IMR-90 (cell line): ENCODE measurements at regions not wholly inside any gene's neighbourhood (a gene's known extent, or its start where the extent isn't known, plus 50 kb on each side); places are given as distances from the start of the nearest gene placed in this dataset.

Experiments used
- ATAC-seq: fragments of 200-7000 bp; cut with Tn5 transposase; 2 replicates; pipeline ENCODE4 v1.9.1; 2020; ENCODE audit warnings: low read depth, mild to moderate bottlenecking, moderate library complexity
- BruUV-seq: library from RNA; stranded (reverse); fragments of 400-500 nt; replicated peaks from 2 replicates; lab custom pipeline; 2021; lab: Mats Ljungman, UMichigan
- CTCF ChIA-PET: fragments of 300-600 bp; formaldehyde crosslinking; extraction: SDS; loops from one replicate; lab custom pipeline; 2021; ENCODE audit warnings: antibody characterized with exemption; lab: Yijun Ruan, JAX
- POLR2A ChIA-PET: fragments of 300-600 bp; sonication (Branson Sonifier 250); formaldehyde crosslinking; loops from one replicate; lab custom pipeline; 2022; ENCODE audit warnings: antibody characterized with exemption; ENCODE audit not compliant: unreplicated experiment; lab: Charles Lee
- DNase-seq: peaks from one replicate; pipeline ENCODE4 v3.0.0; 2013
- H2AFZ ChIP-seq: replicated peaks from 2 replicates; pipeline ENCODE3; 2013; ENCODE audit warnings: low read length, mild to moderate bottlenecking; ENCODE audit not compliant: poor library complexity
- H2AK5ac ChIP-seq: 2 replicates; pipeline ENCODE4 v1.6.1; 2013; ENCODE audit warnings: low read depth, low read length, inconsistent platforms
- H2AK9ac ChIP-seq: replicated peaks from 2 replicates; pipeline ENCODE3; 2013; ENCODE audit warnings: mild to moderate bottlenecking, low read depth, low read length, moderate library complexity; ENCODE audit not compliant: poor library complexity
- H2BK120ac ChIP-seq: 2 replicates; pipeline ENCODE4 v1.6.1; 2013; ENCODE audit warnings: low read depth, low read length, inconsistent platforms
- H2BK15ac ChIP-seq: 3 replicates; pipeline ENCODE4 v1.6.1; 2013; ENCODE audit warnings: low read depth, low read length, inconsistent platforms
- H2BK20ac ChIP-seq: 2 replicates; pipeline ENCODE4 v1.6.1; 2013; ENCODE audit warnings: low read depth, mild to moderate bottlenecking, inconsistent platforms, low read length, moderate library complexity
- H2BK5ac ChIP-seq: 2 replicates; pipeline ENCODE4 v1.6.1; 2013; ENCODE audit warnings: mild to moderate bottlenecking, low read depth, low read length, inconsistent platforms; ENCODE audit not compliant: poor library complexity, severe bottlenecking
- H3K14ac ChIP-seq: replicated peaks from 2 replicates; pipeline ENCODE4 v1.6.1; 2013; ENCODE audit warnings: low read depth, low read length, inconsistent platforms
- H3K18ac ChIP-seq: 2 replicates; pipeline ENCODE4 v1.6.1; 2013; ENCODE audit warnings: low read depth, low read length, control low read depth
- H3K23ac ChIP-seq: 2 replicates; pipeline ENCODE4 v1.6.1; 2013; ENCODE audit warnings: low read depth, low read length, inconsistent platforms
- H3K27ac ChIP-seq: 2 replicates; pipeline ENCODE4 v1.5.1; 2013; ENCODE audit warnings: mild to moderate bottlenecking, control low read depth, low read length; ENCODE audit not compliant: insufficient read depth
- H3K27me3 ChIP-seq: 2 replicates; pipeline ENCODE4 v1.6.1; 2013; ENCODE audit warnings: low read length; ENCODE audit not compliant: control insufficient read depth, insufficient read depth
- H3K36me3 ChIP-seq: 2 replicates; pipeline ENCODE4 v1.6.1; 2013; ENCODE audit warnings: low read length, mixed read lengths; ENCODE audit not compliant: control insufficient read depth, insufficient read depth
- H3K4ac ChIP-seq: 2 replicates; pipeline ENCODE4 v1.6.1; 2013; ENCODE audit warnings: low read depth, low read length, inconsistent platforms
- H3K4me1 ChIP-seq: 2 replicates; pipeline ENCODE4 v1.6.1; 2013; ENCODE audit warnings: low read length, mixed read lengths; ENCODE audit not compliant: control insufficient read depth, insufficient read depth
- H3K4me2 ChIP-seq: 2 replicates; pipeline ENCODE4 v1.6.1; 2013; ENCODE audit warnings: low read depth, mild to moderate bottlenecking, control low read depth, low read length, moderate library complexity
- H3K4me3 ChIP-seq: 2 replicates; pipeline ENCODE4 v1.5.1; 2013; ENCODE audit warnings: low read depth, mild to moderate bottlenecking, control low read depth, low read length, moderate library complexity; ENCODE audit not compliant: insufficient read depth
- H3K56ac ChIP-seq: 2 replicates; pipeline ENCODE4 v1.6.1; 2013; ENCODE audit warnings: low read length, inconsistent platforms; ENCODE audit not compliant: insufficient read depth; ENCODE audit errors: extremely low read depth
- H3K79me1 ChIP-seq, 2 experiments: 2 replicates each; pipeline ENCODE4 v1.6.1; 2013; ENCODE audit warnings: low read length in 2 of 2, inconsistent platforms in 1 of 2, low read depth in 1 of 2
- H3K9ac ChIP-seq: 2 replicates; pipeline ENCODE4 v1.6.1; 2013; ENCODE audit warnings: low read depth, low read length, control low read depth
- H3K9me1 ChIP-seq: 2 replicates; pipeline ENCODE4 v1.6.1; 2013; ENCODE audit warnings: low read length, inconsistent platforms; ENCODE audit not compliant: insufficient read depth
- H3K9me3 ChIP-seq: 2 replicates; pipeline ENCODE4 v1.6.1; 2013; ENCODE audit warnings: low read length; ENCODE audit not compliant: control insufficient read depth, insufficient read depth
- H4K20me1 ChIP-seq: 2 replicates; pipeline ENCODE4 v1.6.1; 2013; ENCODE audit warnings: low read length, inconsistent platforms; ENCODE audit not compliant: insufficient read depth
- H4K5ac ChIP-seq: 2 replicates; pipeline ENCODE4 v1.6.1; 2013; ENCODE audit warnings: mild to moderate bottlenecking, low read depth, low read length, control low read depth
- H4K8ac ChIP-seq, 2 experiments: 2 replicates each; pipeline ENCODE4 v1.6.1; 2013; ENCODE audit warnings: low read depth in 2 of 2, low read length in 2 of 2, control low read depth in 1 of 2, inconsistent platforms in 1 of 2
- H4K91ac ChIP-seq: 2 replicates; pipeline ENCODE4 v1.6.1; 2013; ENCODE audit warnings: low read depth, low read length, inconsistent platforms; ENCODE audit not compliant: insufficient read depth
- BHLHE40 ChIP-seq: fragments of 150-350 bp; IDR thresholded peaks from 2 replicates; pipeline ENCODE4 v1.6.1; 2016; ENCODE audit warnings: mild to moderate bottlenecking, low read depth, low read length
- CHD1 ChIP-seq: IDR thresholded peaks from 2 replicates; pipeline ENCODE4 v1.6.1; 2012; ENCODE audit warnings: low read depth, low read length, improper control_type of control experiment
- FOS ChIP-seq: fragments of 150-350 bp; IDR thresholded peaks from 2 replicates; pipeline ENCODE4 v1.6.1; 2016; ENCODE audit warnings: low read depth, low read length
- MAFK ChIP-seq: IDR thresholded peaks from 2 replicates; pipeline ENCODE4 v1.6.1; 2012; ENCODE audit warnings: low read depth, low read length, improper control_type of control experiment
- MAZ ChIP-seq: IDR thresholded peaks from 2 replicates; pipeline ENCODE4 v1.6.1; 2012; ENCODE audit warnings: low read depth, mild to moderate bottlenecking, low read length, improper control_type of control experiment, moderate library complexity, borderline replicate concordance
- MXI1 ChIP-seq: IDR thresholded peaks from 2 replicates; pipeline ENCODE4 v1.6.1; 2012; ENCODE audit warnings: low read depth, mild to moderate bottlenecking, low read length, moderate library complexity, borderline replicate concordance
- NFE2L2 ChIP-seq: fragments of 150-350 bp; IDR thresholded peaks from 2 replicates; pipeline ENCODE4 v1.6.1; 2016; ENCODE audit warnings: low read depth, mild to moderate bottlenecking, low read length
- POLR2A ChIP-seq: IDR thresholded peaks from 2 replicates; pipeline ENCODE4 v1.6.1; 2012; ENCODE audit warnings: mild to moderate bottlenecking, low read depth, low read length
- RAD21 ChIP-seq: IDR thresholded peaks from 2 replicates; pipeline ENCODE4 v1.6.1; 2012; ENCODE audit warnings: low read length, improper control_type of control experiment
- RCOR1 ChIP-seq: IDR thresholded peaks from 2 replicates; pipeline ENCODE4 v1.6.1; 2012; ENCODE audit warnings: mild to moderate bottlenecking, low read length, improper control_type of control experiment; ENCODE audit not compliant: insufficient replicate concordance
- RFX5 ChIP-seq: IDR thresholded peaks from 2 replicates; pipeline ENCODE4 v1.8.0; 2012; ENCODE audit warnings: low read depth, mild to moderate bottlenecking, low read length, moderate library complexity
- SMC3 ChIP-seq: fragments of 150-350 bp; IDR thresholded peaks from 2 replicates; pipeline ENCODE4 v1.6.1; 2016; ENCODE audit warnings: low read depth, mild to moderate bottlenecking, antibody characterized with exemption, low read length, moderate library complexity
- USF2 ChIP-seq: fragments of 150-350 bp; IDR thresholded peaks from 2 replicates; pipeline ENCODE4 v1.6.1; 2017; ENCODE audit warnings: mild to moderate bottlenecking, antibody characterized with exemption, low read length, low read depth
- WGBS, 2 experiments: methylation state at CpG; one replicate each; pipeline versions ENCODE4 v1.1.5 to v1.1.7; 2013; ENCODE audit warnings: missing lambda C conversion rate in 2 of 2; ENCODE audit not compliant: insufficient read length in 1 of 2; ENCODE audit errors: extremely low coverage in 2 of 2; 5-methylcytosine and 5-hydroxymethylcytosine counted together
- dilution Hi-C: fragments of 300-500 bp; cut with HindIII; formaldehyde crosslinking; loops from one replicate; pipeline ENCODE4 v1.14.3; 2018; ENCODE audit warnings: low sequenced_read_pairs; ENCODE audit not compliant: unreplicated experiment
- in situ Hi-C: fragments of 300-500 bp; cut with MboI; formaldehyde crosslinking; loops from 3 replicates; pipeline ENCODE4 v1.14.3; 2019; ENCODE audit warnings: low sequenced_read_pairs, inconsistent platforms, mixed read lengths
- intact Hi-C: fragments of 100-400 bp; cut with micrococcal nuclease; formaldehyde crosslinking; loops from 2 replicates; pipeline ENCODE4 v1.10.0; 2022
- TF ChIP-seq, protein P1 (sequence below): fragments of 150-350 bp; IDR thresholded peaks from 2 replicates; pipeline ENCODE4 v1.6.1; 2016; ENCODE audit warnings: low read depth, mild to moderate bottlenecking, low read length, moderate library complexity, borderline replicate concordance
- TF ChIP-seq, protein P2 (sequence below): conservative IDR thresholded peaks from 2 replicates; pipeline ENCODE4 v1.5.1; 2012; ENCODE audit warnings: mild to moderate bottlenecking, low read depth, low read length, improper control_type of control experiment

GRCh38 chr2:198351647-198352046, 547.3 kb downstream of the PLCL1 start:
- 29% methylated on average over 1 of the region's 4 CpGs; no CpG with 5 or more reads in 1 of the 2 experiments for WGBS, 2 experiments

More at GRCh38 chr2:198351647-198352046, 547.3 kb downstream of the PLCL1 start:
- no peak overlapping the region for H3K4ac ChIP-seq
- no peak overlapping the region for H2BK15ac ChIP-seq
- H4K20me1 ChIP-seq: no peaks in the 10 kb centered on the region
- no peak overlapping the region for H3K4me3 ChIP-seq
- no peak overlapping the region for H3K18ac ChIP-seq
- no peak overlapping the region for H2BK20ac ChIP-seq
- no peaks in the 10 kb centered on the region for H3K27me3 ChIP-seq
- no TSS peak for BruUV-seq
- in situ Hi-C loops (no loop called here), dilution Hi-C loops (no loop called here), intact Hi-C loops (no loop called here)
- H2AK5ac ChIP-seq: no peak overlapping the region
- H3K4me1 ChIP-seq: no peaks in the 10 kb centered on the region
- no peaks in the 10 kb centered on the region for H3K36me3 ChIP-seq
- no peak overlapping the region for H2AK9ac ChIP-seq
- H3K4me2 ChIP-seq: no peak overlapping the region
- H3K27ac ChIP-seq: no peak overlapping the region
- H4K8ac ChIP-seq: no peak overlapping the region
- H2BK120ac ChIP-seq: no peak overlapping the region
- no peak overlapping the region for H2AFZ ChIP-seq
- H2BK5ac ChIP-seq: no peak overlapping the region
- no peak for TF ChIP-seq USF2
- TF ChIP-seq POLR2A: no peak
- no peak for TF ChIP-seq NFE2L2
- TF ChIP-seq, protein P1, sequence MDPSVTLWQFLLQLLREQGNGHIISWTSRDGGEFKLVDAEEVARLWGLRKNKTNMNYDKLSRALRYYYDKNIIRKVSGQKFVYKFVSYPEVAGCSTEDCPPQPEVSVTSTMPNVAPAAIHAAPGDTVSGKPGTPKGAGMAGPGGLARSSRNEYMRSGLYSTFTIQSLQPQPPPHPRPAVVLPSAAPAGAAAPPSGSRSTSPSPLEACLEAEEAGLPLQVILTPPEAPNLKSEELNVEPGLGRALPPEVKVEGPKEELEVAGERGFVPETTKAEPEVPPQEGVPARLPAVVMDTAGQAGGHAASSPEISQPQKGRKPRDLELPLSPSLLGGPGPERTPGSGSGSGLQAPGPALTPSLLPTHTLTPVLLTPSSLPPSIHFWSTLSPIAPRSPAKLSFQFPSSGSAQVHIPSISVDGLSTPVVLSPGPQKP: no peak
- TF ChIP-seq RCOR1: no peak
- TF ChIP-seq, protein P2, sequence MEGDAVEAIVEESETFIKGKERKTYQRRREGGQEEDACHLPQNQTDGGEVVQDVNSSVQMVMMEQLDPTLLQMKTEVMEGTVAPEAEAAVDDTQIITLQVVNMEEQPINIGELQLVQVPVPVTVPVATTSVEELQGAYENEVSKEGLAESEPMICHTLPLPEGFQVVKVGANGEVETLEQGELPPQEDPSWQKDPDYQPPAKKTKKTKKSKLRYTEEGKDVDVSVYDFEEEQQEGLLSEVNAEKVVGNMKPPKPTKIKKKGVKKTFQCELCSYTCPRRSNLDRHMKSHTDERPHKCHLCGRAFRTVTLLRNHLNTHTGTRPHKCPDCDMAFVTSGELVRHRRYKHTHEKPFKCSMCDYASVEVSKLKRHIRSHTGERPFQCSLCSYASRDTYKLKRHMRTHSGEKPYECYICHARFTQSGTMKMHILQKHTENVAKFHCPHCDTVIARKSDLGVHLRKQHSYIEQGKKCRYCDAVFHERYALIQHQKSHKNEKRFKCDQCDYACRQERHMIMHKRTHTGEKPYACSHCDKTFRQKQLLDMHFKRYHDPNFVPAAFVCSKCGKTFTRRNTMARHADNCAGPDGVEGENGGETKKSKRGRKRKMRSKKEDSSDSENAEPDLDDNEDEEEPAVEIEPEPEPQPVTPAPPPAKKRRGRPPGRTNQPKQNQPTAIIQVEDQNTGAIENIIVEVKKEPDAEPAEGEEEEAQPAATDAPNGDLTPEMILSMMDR: no peak
- no peak for TF ChIP-seq RAD21
- TF ChIP-seq CHD1: no peak
- no peak for TF ChIP-seq SMC3
- no peak for TF ChIP-seq MXI1
- no peak for TF ChIP-seq MAZ
- TF ChIP-seq BHLHE40: no peak
- no peak for TF ChIP-seq RFX5
- TF ChIP-seq MAFK: no peak
- no peak for TF ChIP-seq FOS
- H3K56ac ChIP-seq: no peak overlapping the region
- ChIA-PET POLR2A (no interaction called here), CTCF (no interaction called here)
- ATAC-seq (no peak), DNase-seq (no peak)
- H3K9me1 ChIP-seq: no peaks in the 10 kb centered on the region
- H3K79me1 ChIP-seq: no peaks in the 10 kb centered on the region
- H3K9ac ChIP-seq: no peak overlapping the region
- no peak overlapping the region for H4K5ac ChIP-seq
- H4K91ac ChIP-seq: no peak overlapping the region
- no peak overlapping the region for H3K23ac ChIP-seq
- no peaks in the 10 kb centered on the region for H3K9me3 ChIP-seq
- no peak overlapping the region for H3K14ac ChIP-seq
